T-helper 22 cell (primary cell): ENCODE measurements at regions not wholly inside any gene's neighbourhood (a gene's known extent, or its start where the extent isn't known, plus 50 kb on each side); places are given as distances from the start of the nearest gene placed in this dataset.

Source experiments
- DNase-seq: peaks from one replicate; pipeline ENCODE4 v3.0.0-alpha.2; 2020; ENCODE audit warnings: low read depth

- no peak for DNase-seq
These were observed 150.8 kb upstream of the SYT13 start for GRCh38 chr11:45436966-45437365.

- DNase-seq = no peak
These were observed 150.0 kb upstream of the SYT13 start for GRCh38 chr11:45436118-45436517.

GRCh38 chr11:45435706-45436105 is 149.6 kb upstream of the SYT13 start:
- no peak for DNase-seq

GRCh38 chr11:45432910-45433309 is 146.8 kb upstream of the SYT13 start:
- no peak for DNase-seq

GRCh38 chr11:45432100-45432499 is 146.0 kb upstream of the SYT13 start:
- no peak for DNase-seq

- no peak for DNase-seq
These were observed 145.2 kb upstream of the SYT13 start for GRCh38 chr11:45431046-45432018.

- no peak for DNase-seq
These were observed 144.2 kb upstream of the SYT13 start for GRCh38 chr11:45430361-45430760.

GRCh38 chr11:45429719-45430118 is 143.6 kb upstream of the SYT13 start:
- no peak for DNase-seq

GRCh38 chr11:45428541-45429230 is 142.5 kb upstream of the SYT13 start:
- DNase-seq = no peak

GRCh38 chr11:45428116-45428515 is 142.0 kb upstream of the SYT13 start:
- DNase-seq = no peak

- no peak for DNase-seq
These were observed 138.5 kb upstream of the SYT13 start for GRCh38 chr11:45424411-45425180.

GRCh38 chr11:45423475-45424120 is 137.5 kb upstream of the SYT13 start:
- no peak for DNase-seq

GRCh38 chr11:45423036-45423435 is 136.9 kb upstream of the SYT13 start:
- no peak for DNase-seq

GRCh38 chr11:45414088-45414487 is 127.9 kb upstream of the SYT13 start:
- DNase-seq = no peak

GRCh38 chr11:45413156-45413858 is 127.2 kb upstream of the SYT13 start:
- no peak for DNase-seq

GRCh38 chr11:45412521-45412920 is 126.4 kb upstream of the SYT13 start:
- DNase-seq = no peak

GRCh38 chr11:45412051-45412471 is 125.9 kb upstream of the SYT13 start:
- DNase-seq = no peak

GRCh38 chr11:45411228-45411946 is 125.2 kb upstream of the SYT13 start:
- no peak for DNase-seq

GRCh38 chr11:45410391-45411227 is 124.5 kb upstream of the SYT13 start:
- no peak for DNase-seq

- no peak for DNase-seq
These were observed 123.4 kb upstream of the SYT13 start for GRCh38 chr11:45409587-45409986.
